ENCODE measurements at regions not wholly inside any gene's neighbourhood (a gene's known extent, or its start where the extent isn't known, plus 50 kb on each side); places are given as distances from the start of the nearest gene placed in this dataset.

DNA sequence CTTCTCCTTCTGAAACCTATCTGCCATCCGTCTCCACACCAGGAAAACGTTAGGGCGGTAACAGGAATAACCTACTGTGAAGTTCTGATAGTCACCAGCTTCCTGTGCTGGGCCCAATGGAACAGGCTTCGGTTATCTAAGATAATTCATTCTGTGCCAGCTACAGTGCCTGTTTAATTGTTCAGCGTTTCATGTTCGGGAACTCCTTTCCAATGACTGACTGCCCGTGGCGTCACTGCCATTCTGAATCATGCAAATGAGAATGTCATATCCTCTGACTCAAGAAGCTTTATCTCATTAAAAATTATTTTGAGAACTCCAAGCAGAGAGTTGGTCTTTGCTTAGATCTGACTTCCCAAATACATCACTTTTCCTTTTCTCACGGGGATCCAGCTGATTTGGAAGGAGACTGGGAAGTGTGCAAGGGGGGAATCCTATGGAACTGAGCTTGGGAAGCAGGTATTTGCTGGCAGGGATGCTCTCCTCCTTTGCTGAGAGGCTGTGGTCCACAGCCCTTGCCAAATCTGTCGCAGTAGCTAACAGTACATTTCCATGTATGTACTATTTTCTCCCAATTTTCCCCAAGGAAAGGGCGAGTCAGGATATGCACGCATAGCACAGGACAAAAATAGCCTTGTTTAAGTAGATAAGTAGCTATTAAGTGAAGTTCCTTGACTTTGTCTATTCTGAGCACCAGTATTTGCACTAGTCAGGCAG, 358.7 kb downstream of the LTN1 start:
- no peak for DNase-seq (ENCODE audit: low spot score in 2 of 2)
- no peak for ATAC-seq
- peaks cover 0 to 10% of the 10 kb centered on the region in 2 donors for H3K9me3 Mint-ChIP-seq
- H3K27ac Mint-ChIP-seq = no peak overlapping the region
- H3K36me3 Mint-ChIP-seq = peaks cover 0 to 12% of the 10 kb centered on the region in 2 donors

GRCh38 chr21:28632755-28633408, 359.8 kb downstream of the LTN1 start:
- DNase-seq (ENCODE audit: low spot score in 2 of 2) = no peak
- Mint-ChIP-seq H3K27ac (peak overlapping the region in 1 of 2 donors; percentile 33), H3K9me3 (peaks cover 0 to 5% of the 10 kb centered on the region in 2 donors), H3K36me3 (peaks cover 0 to 7% of the 10 kb centered on the region in 2 donors)
- ATAC-seq = no peak

DNA sequence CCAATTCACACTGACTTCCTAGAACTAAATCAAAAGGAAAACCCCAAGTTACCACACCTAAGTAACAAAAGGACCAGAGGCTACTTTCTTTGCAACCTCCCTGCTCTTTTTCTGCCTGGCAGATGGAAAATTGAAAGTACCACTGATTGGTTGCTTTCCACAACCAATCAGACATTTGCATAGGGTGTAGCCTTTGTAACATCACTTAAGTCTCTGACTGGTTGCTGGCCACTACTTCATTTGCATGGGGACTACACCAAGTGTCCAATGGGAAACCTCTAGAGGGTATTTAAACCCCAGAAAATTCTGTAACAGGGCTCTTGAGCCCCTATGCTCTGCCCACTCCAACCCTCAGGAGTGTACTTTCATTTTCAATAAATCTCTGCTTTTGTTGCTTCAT, 365.0 kb downstream of the LTN1 start:
- ATAC-seq = peak in 1 of 2 donors; percentile 28

DNA sequence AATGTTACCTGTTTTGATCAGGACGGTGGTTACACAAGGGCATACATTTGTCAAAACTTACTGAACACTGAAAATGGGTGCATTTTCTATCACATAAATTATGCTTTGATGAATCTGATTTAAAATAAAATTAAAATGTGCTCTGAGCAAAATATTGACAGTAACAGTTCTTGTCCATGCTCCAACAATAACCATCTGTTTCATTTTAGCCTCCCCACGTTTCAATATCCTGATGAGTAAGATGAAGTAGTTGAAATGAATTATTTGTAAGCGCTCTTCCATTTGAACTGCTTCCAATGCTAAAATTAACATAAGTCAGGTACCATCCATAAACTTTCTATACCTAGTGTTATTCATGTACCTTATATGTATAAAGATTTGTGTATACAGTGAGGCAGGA, 365.4 kb downstream of the LTN1 start:
- H3K36me3 Mint-ChIP-seq = peaks cover 8 to 11% of the 10 kb centered on the region in 2 donors
- no peak for DNase-seq (ENCODE audit: low spot score in 2 of 2)
- peaks cover 0 to 4% of the 10 kb centered on the region in 2 donors for H3K9me3 Mint-ChIP-seq
- no peak for ATAC-seq
- no peak overlapping the region for H3K27ac Mint-ChIP-seq

More for the DNA sequence above, 365.0 kb downstream of the LTN1 start:
- peaks cover 0 to 4% of the 10 kb centered on the region in 2 donors for H3K9me3 Mint-ChIP-seq
- no peak for DNase-seq (ENCODE audit: low spot score in 2 of 2)
- H3K36me3 Mint-ChIP-seq = peaks cover 8 to 11% of the 10 kb centered on the region in 2 donors
- H3K27ac Mint-ChIP-seq = no peak overlapping the region

GRCh38 chr21:28624626-28625025, 368.1 kb downstream of the LTN1 start:
- peaks cover 0 to 16% of the 10 kb centered on the region in 2 donors for H3K9me3 Mint-ChIP-seq
- DNase-seq (ENCODE audit: low spot score in 2 of 2) = no peak

GRCh38 chr21:28617300-28617699, 375.4 kb downstream of the LTN1 start:
- no peak for ATAC-seq

More at GRCh38 chr21:28624626-28625025, 368.1 kb downstream of the LTN1 start:
- Mint-ChIP-seq H3K36me3 (peaks cover 8 to 17% of the 10 kb centered on the region in 2 donors), H3K27ac (no peak overlapping the region)
- no peak for ATAC-seq

DNA sequence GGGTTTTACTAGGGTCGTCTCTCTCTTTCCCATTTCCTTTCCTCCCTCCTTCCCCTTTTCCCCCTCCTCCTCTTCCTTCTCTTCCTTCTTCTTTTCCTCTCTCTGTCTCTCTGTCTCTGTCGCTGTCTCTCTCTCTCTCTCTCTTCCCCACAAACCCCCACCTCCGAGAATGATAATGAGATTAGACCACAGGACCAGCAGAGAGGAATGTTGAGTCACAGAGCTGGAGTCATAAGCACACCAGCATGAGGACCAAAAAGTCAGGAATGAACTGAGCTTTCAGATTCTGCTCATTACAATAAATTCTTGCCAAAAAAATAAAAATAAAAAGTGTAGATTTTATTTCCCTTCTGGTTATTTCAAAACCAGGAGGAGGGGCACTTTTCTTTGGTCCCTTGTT, 377.4 kb downstream of the LTN1 start:
- Mint-ChIP-seq H3K36me3 (peaks cover 0 to 7% of the 10 kb centered on the region in 2 donors), H3K9me3 (peaks cover 3% of the 10 kb centered on the region in 2 donors), H3K27ac (no peak overlapping the region)

More at GRCh38 chr21:28617300-28617699, 375.4 kb downstream of the LTN1 start:
- peaks cover 0 to 11% of the 10 kb centered on the region in 2 donors for H3K9me3 Mint-ChIP-seq
- DNase-seq (ENCODE audit: low spot score in 2 of 2) = no peak
- peaks cover 0 to 6% of the 10 kb centered on the region in 2 donors for H3K36me3 Mint-ChIP-seq
- no peak overlapping the region for H3K27ac Mint-ChIP-seq

GRCh38 chr21:28614791-28615190, 377.9 kb downstream of the LTN1 start:
- Mint-ChIP-seq H3K9me3 (peaks cover 3 to 6% of the 10 kb centered on the region in 2 donors), H3K36me3 (peaks cover 0 to 7% of the 10 kb centered on the region in 2 donors), H3K27ac (no peak overlapping the region)
- no peak for DNase-seq (ENCODE audit: low spot score in 2 of 2)
- no peak for ATAC-seq

More for the DNA sequence above, 377.4 kb downstream of the LTN1 start:
- ATAC-seq (no peak), DNase-seq (ENCODE audit: low spot score in 2 of 2) (no peak)

- H3K36me3 Mint-ChIP-seq = peaks cover 0 to 13% of the 10 kb centered on the region in 2 donors
- DNase-seq (ENCODE audit: low spot score in 2 of 2) (no peak), ATAC-seq (no peak)
- no peak overlapping the region for H3K27ac Mint-ChIP-seq
- H3K9me3 Mint-ChIP-seq = peaks cover 8 to 16% of the 10 kb centered on the region in 2 donors
Measured at GRCh38 chr21:28608646-28609045, 384.0 kb downstream of the LTN1 start.

DNA sequence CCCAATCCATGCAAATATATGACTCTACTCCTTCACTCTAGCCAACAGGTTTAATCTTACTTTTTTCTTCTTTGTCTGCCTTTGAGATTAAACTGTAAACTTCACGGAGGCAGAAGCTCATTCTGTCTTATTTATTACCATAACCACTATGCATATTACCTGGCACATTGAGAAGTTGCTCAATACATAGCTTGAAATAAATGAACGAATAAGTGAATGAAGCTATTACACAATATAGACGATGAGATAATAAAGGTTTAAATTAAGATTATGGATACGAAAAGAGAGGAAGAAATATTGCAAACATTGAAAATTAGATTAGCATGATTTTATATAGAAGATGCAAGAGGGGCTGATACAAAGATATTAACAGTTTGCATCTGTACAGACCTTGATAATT, 385.1 kb downstream of the LTN1 start:
- DNase-seq (ENCODE audit: low spot score in 2 of 2) (no peak), ATAC-seq (no peak)
- Mint-ChIP-seq H3K9me3 (peaks cover 8 to 16% of the 10 kb centered on the region in 2 donors), H3K27ac (no peak overlapping the region), H3K36me3 (peaks cover 0 to 13% of the 10 kb centered on the region in 2 donors)

DNA sequence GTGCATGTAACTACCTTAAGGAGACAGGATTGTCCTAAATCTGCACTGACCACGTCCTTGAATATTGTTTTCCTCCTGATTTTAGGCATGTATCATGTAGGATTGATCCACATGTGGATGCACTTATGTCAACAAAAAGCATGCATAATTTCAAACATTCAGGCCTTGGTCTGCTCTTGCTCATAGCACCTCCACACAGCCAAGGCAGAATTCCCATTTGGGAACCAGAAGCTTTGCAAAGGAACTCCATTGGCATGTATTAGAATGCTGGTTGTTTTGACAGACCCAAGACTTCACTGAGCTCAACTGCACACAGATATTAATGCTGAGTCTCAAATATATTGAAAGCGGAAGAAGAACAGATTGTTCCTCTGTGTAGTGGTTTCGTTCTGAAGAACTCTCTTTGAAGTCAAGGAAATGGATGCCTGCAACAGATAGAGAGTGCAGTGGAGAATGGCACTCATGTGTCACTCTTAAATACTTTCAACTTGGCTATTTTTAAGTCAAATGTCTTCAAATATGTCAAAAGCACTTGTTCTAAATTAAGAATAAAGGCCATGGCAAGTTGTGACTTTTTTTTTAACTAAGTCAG, 387.6 kb downstream of the LTN1 start:
- DNase-seq (ENCODE audit: low spot score in 2 of 2) (no peak), ATAC-seq (peak; percentile 65 to 83)
- H3K36me3 Mint-ChIP-seq = peaks cover 13 to 24% of the 10 kb centered on the region in 2 donors
- H3K27ac Mint-ChIP-seq = no peak overlapping the region
- H3K9me3 Mint-ChIP-seq = peaks cover 19 to 25% of the 10 kb centered on the region in 2 donors

- peaks cover 21 to 23% of the 10 kb centered on the region in 2 donors for H3K9me3 Mint-ChIP-seq
- H3K27ac Mint-ChIP-seq = no peak overlapping the region
- ATAC-seq = no peak
- no peak for DNase-seq (ENCODE audit: low spot score in 2 of 2)
- H3K36me3 Mint-ChIP-seq = peaks cover 29 to 35% of the 10 kb centered on the region in 2 donors
Measured at GRCh38 chr21:28602546-28602945, 390.1 kb downstream of the LTN1 start.

GRCh38 chr21:28598214-28598613, 394.5 kb downstream of the LTN1 start:
- ATAC-seq = no peak
- peaks cover 29 to 41% of the 10 kb centered on the region in 2 donors for H3K36me3 Mint-ChIP-seq
- no peak overlapping the region for H3K27ac Mint-ChIP-seq
- H3K9me3 Mint-ChIP-seq = peaks cover 21 to 23% of the 10 kb centered on the region in 2 donors
- no peak for DNase-seq (ENCODE audit: low spot score in 2 of 2)

GRCh38 chr21:28592205-28592865, 400.3 kb downstream of the LTN1 start:
- ATAC-seq (no peak), DNase-seq (ENCODE audit: low spot score in 2 of 2) (no peak)
- Mint-ChIP-seq H3K27ac (no peak overlapping the region), H3K36me3 (peaks cover 0 to 4% of the 10 kb centered on the region in 2 donors), H3K9me3 (no peaks in the 10 kb centered on the region)

GRCh38 chr21:28590676-28591075, 402.0 kb downstream of the LTN1 start:
- DNase-seq (ENCODE audit: low spot score in 2 of 2) = no peak
- no peak for ATAC-seq
- no peak overlapping the region for H3K27ac Mint-ChIP-seq
- peaks cover under 1 to 4% of the 10 kb centered on the region in 2 donors for H3K9me3 Mint-ChIP-seq
- H3K36me3 Mint-ChIP-seq = no peaks in the 10 kb centered on the region

DNA sequence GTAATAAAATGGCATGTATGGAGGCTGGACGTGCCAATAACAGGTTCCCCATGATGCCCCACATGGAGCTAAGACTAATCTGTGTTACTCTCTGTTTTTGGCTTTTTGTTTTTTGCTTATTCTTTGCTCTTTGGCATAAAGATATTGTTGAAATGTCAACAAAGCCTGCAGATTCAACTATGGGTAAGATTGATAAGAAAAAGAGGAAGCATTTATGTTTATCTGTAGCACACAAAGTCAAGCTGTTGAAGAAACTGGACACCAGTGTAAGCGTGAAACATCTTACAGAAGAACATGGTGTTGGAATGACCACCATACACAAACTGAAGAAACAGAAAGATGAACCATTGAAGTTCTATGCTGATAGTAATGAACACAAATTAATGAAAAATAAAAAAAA, 402.7 kb downstream of the LTN1 start:
- no peak for ATAC-seq
- no peaks in the 10 kb centered on the region for H3K36me3 Mint-ChIP-seq
- peaks cover 4 to 6% of the 10 kb centered on the region in 2 donors for H3K9me3 Mint-ChIP-seq
- no peak for DNase-seq (ENCODE audit: low spot score in 2 of 2)
- no peak overlapping the region for H3K27ac Mint-ChIP-seq

- Mint-ChIP-seq H3K9me3 (peaks cover 4 to 6% of the 10 kb centered on the region in 2 donors), H3K27ac (no peak overlapping the region), H3K36me3 (no peaks in the 10 kb centered on the region)
- ATAC-seq (no peak), DNase-seq (ENCODE audit: low spot score in 2 of 2) (no peak)
Measured at GRCh38 chr21:28588997-28589396, 403.7 kb downstream of the LTN1 start.

All from activated naive CD4-positive, alpha-beta T cell treated with anti-CD3 and anti-CD28 coated beads, Interleukin-2, amount 50 U/mL, for 72 hours (primary cell).